ENCODE measurements at regions not wholly inside any gene's neighbourhood (a gene's known extent, or its start where the extent isn't known, plus 50 kb on each side); places are given as distances from the start of the nearest gene placed in this dataset.
"Not testable (repeated sequence)": the region's sequence is repeated elsewhere in the genome, so short reads cannot be mapped to it uniquely, and the experiment has no call there.

DNA sequence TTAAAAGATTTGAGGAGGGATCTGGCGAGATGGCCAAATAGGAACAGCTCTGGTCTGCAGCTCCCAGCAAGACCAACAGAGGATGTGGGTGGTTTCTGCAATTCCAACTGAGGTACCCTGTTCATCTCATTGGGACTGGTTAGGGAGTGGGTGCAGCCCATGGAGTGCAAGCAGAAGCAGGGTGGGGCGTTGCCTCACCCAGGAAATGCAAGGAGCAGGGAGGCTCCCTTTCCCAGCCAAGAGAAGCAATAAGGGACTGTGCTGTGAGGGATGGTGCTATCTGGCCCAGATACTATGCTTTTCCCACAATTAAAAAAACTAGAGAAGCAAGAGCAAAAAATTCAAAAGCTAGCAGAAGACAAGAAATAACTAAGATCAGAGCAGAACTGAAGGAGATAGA, 318.4 kb downstream of the PPP1R3A start:
- H3K27ac ChIP-seq (ENCODE audit: low read depth, low read length); H3K4me1 ChIP-seq (ENCODE audit: control insufficient read depth, insufficient read depth, low read length); H3K4me3 ChIP-seq (ENCODE audit: low read depth, low read length); H3K9ac ChIP-seq (ENCODE audit: low read length); H3K9me3 ChIP-seq (ENCODE audit: control insufficient read depth, insufficient read depth, low read depth, low read length); H3K36me3 ChIP-seq (ENCODE audit: control insufficient read depth, insufficient read depth, low read length); H3K27me3 ChIP-seq (ENCODE audit: control insufficient read depth, insufficient read depth, low read length): not testable (repeated sequence)

DNA sequence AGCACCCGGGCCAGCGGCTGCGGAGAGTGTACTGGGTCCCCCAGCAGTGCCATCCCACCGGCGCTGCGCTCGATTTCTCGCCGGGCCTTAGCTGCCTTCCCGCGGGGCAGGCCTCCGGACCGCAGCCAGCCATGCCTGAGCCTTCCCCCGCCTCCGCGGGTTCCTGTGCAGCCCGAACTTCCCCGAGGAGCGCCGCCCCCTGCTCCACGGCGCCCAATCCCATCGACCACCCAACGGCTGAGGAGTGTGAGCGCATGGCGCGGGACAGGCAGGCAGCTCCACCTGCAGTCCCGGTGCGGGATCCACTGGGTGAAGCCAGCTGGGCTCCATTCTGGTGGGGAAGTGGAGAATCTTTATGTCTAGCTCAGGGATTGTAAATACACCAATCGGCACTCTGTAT, 325.4 kb downstream of the PPP1R3A start:
- not testable (repeated sequence) for H3K4me1 ChIP-seq (ENCODE audit: control insufficient read depth, insufficient read depth, low read length); H3K27me3 ChIP-seq (ENCODE audit: control insufficient read depth, insufficient read depth, low read length); H3K27ac ChIP-seq (ENCODE audit: low read depth, low read length); H3K9ac ChIP-seq (ENCODE audit: low read length); H3K36me3 ChIP-seq (ENCODE audit: control insufficient read depth, insufficient read depth, low read length); H3K9me3 ChIP-seq (ENCODE audit: control insufficient read depth, insufficient read depth, low read depth, low read length)
- 0 out of 2 replicates have a peak overlapping the region, but pooled peaks have one; percentile 9 for H3K4me3 ChIP-seq (ENCODE audit: low read depth, low read length)

GRCh38 chr7:113592924-113593323, 325.9 kb downstream of the PPP1R3A start:
- H3K4me1 ChIP-seq (ENCODE audit: control insufficient read depth, insufficient read depth, low read length); H3K27me3 ChIP-seq (ENCODE audit: control insufficient read depth, insufficient read depth, low read length); H3K4me3 ChIP-seq (ENCODE audit: low read depth, low read length); H3K27ac ChIP-seq (ENCODE audit: low read depth, low read length); H3K9me3 ChIP-seq (ENCODE audit: control insufficient read depth, insufficient read depth, low read depth, low read length); H3K9ac ChIP-seq (ENCODE audit: low read length); H3K36me3 ChIP-seq (ENCODE audit: control insufficient read depth, insufficient read depth, low read length): not testable (repeated sequence)

DNA sequence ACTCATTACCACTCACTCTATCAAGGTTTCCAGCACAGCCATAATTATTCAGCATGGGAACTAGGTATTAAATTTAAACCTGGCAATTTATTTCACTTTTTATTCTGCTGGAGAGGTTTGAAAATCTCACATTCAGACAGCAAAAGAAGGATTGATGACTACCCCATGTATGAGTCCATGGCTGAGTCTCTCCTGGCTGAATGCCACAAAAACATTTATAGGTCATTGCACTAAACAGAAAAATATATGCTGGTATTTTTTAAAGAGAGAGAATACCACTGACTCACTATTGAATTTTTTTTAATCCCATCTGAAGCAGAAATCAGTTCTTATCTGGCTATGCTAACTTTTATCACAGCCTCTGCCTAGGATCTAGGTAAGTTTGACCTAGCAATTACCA, 336.3 kb downstream of the PPP1R3A start:
- Histone ChIP-seq H3K36me3 (ENCODE audit: control insufficient read depth, insufficient read depth, low read length) (no peaks in the 10 kb centered on the region), H3K27ac (ENCODE audit: low read depth, low read length) (no peak overlapping the region), H3K27me3 (ENCODE audit: control insufficient read depth, insufficient read depth, low read length) (no peaks in the 10 kb centered on the region), H3K4me1 (ENCODE audit: control insufficient read depth, insufficient read depth, low read length) (no peaks in the 10 kb centered on the region), H3K9me3 (ENCODE audit: control insufficient read depth, insufficient read depth, low read depth, low read length) (no peaks in the 10 kb centered on the region), H3K9ac (ENCODE audit: low read length) (no peak overlapping the region), H3K4me3 (ENCODE audit: low read depth, low read length) (no peak overlapping the region)

GRCh38 chr7:113563257-113563656, 355.6 kb downstream of the PPP1R3A start:
- not testable (repeated sequence) for H3K9me3 ChIP-seq (ENCODE audit: control insufficient read depth, insufficient read depth, low read depth, low read length); H3K27ac ChIP-seq (ENCODE audit: low read depth, low read length); H3K4me3 ChIP-seq (ENCODE audit: low read depth, low read length); H3K9ac ChIP-seq (ENCODE audit: low read length); H3K4me1 ChIP-seq (ENCODE audit: control insufficient read depth, insufficient read depth, low read length); H3K36me3 ChIP-seq (ENCODE audit: control insufficient read depth, insufficient read depth, low read length)
- H3K27me3 ChIP-seq (ENCODE audit: control insufficient read depth, insufficient read depth, low read length), result peaks cover 58% of the 10 kb centered on the region

DNA sequence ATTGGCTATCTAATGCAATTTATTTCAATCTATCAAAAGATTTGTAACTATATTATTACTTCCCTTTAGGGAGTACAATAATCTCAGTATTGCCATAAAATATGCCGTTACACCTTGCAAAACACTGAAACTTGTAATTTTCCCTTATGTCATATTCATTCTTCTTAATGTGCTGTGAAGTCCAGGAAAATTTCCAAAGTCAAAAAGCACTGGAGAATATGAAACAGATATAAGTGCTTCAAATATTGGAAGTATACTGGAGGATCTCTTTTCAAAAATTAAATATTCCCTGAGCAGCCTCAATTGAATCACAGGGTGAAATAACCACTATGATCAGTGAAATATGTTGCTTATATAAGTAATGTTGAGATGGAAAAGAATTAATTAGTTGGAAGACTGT, 356.0 kb downstream of the PPP1R3A start:
- Histone ChIP-seq H3K36me3 (ENCODE audit: control insufficient read depth, insufficient read depth, low read length) (no peaks in the 10 kb centered on the region), H3K4me3 (ENCODE audit: low read depth, low read length) (no peak overlapping the region), H3K9me3 (ENCODE audit: control insufficient read depth, insufficient read depth, low read depth, low read length) (no peaks in the 10 kb centered on the region), H3K4me1 (ENCODE audit: control insufficient read depth, insufficient read depth, low read length) (no peaks in the 10 kb centered on the region), H3K27me3 (ENCODE audit: control insufficient read depth, insufficient read depth, low read length) (peaks cover 61% of the 10 kb centered on the region), H3K9ac (ENCODE audit: low read length) (no peak overlapping the region), H3K27ac (ENCODE audit: low read depth, low read length) (no peak overlapping the region)

- Histone ChIP-seq H3K27ac (ENCODE audit: low read depth, low read length) (no peak overlapping the region), H3K9ac (ENCODE audit: low read length) (no peak overlapping the region), H3K4me3 (ENCODE audit: low read depth, low read length) (no peak overlapping the region), H3K4me1 (ENCODE audit: control insufficient read depth, insufficient read depth, low read length) (no peaks in the 10 kb centered on the region), H3K36me3 (ENCODE audit: control insufficient read depth, insufficient read depth, low read length) (no peaks in the 10 kb centered on the region), H3K9me3 (ENCODE audit: control insufficient read depth, insufficient read depth, low read depth, low read length) (no peaks in the 10 kb centered on the region), H3K27me3 (ENCODE audit: control insufficient read depth, insufficient read depth, low read length) (peaks cover 61% of the 10 kb centered on the region)
These were observed 356.6 kb downstream of the PPP1R3A start for GRCh38 chr7:113562242-113562641.

GRCh38 chr7:113561446-113561845, 357.4 kb downstream of the PPP1R3A start:
- Histone ChIP-seq H3K9me3 (ENCODE audit: control insufficient read depth, insufficient read depth, low read depth, low read length) (no peaks in the 10 kb centered on the region), H3K9ac (ENCODE audit: low read length) (no peak overlapping the region), H3K4me3 (ENCODE audit: low read depth, low read length) (no peak overlapping the region), H3K27ac (ENCODE audit: low read depth, low read length) (no peak overlapping the region), H3K27me3 (ENCODE audit: control insufficient read depth, insufficient read depth, low read length) (peaks cover 57% of the 10 kb centered on the region), H3K36me3 (ENCODE audit: control insufficient read depth, insufficient read depth, low read length) (no peaks in the 10 kb centered on the region), H3K4me1 (ENCODE audit: control insufficient read depth, insufficient read depth, low read length) (no peaks in the 10 kb centered on the region)

DNA sequence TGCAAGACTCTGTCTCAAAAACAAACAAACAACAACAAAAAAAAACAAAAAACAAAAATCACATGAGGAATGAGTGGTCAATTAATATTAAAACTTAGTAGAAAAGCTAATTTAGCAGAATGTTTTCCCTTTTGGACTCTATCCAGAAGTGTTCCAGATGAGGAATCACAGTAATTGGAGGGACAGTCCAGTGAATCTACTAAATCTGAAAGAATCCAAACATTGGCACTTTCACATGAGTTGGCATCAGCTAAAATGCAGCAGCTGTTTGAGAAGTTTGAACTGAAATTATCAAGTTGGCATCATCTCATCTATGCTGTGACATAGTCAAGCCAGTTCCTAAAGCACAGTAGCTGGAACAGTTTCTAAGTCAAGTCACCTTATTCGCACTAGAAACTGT, 367.8 kb downstream of the PPP1R3A start:
- Histone ChIP-seq H3K27me3 (ENCODE audit: control insufficient read depth, insufficient read depth, low read length) (no peaks in the 10 kb centered on the region), H3K36me3 (ENCODE audit: control insufficient read depth, insufficient read depth, low read length) (no peaks in the 10 kb centered on the region), H3K9me3 (ENCODE audit: control insufficient read depth, insufficient read depth, low read depth, low read length) (no peaks in the 10 kb centered on the region), H3K9ac (ENCODE audit: low read length) (no peak overlapping the region), H3K27ac (ENCODE audit: low read depth, low read length) (no peak overlapping the region), H3K4me3 (ENCODE audit: low read depth, low read length) (no peak overlapping the region), H3K4me1 (ENCODE audit: control insufficient read depth, insufficient read depth, low read length) (no peaks in the 10 kb centered on the region)

- Histone ChIP-seq H3K36me3 (ENCODE audit: control insufficient read depth, insufficient read depth, low read length) (no peaks in the 10 kb centered on the region), H3K4me1 (ENCODE audit: control insufficient read depth, insufficient read depth, low read length) (no peaks in the 10 kb centered on the region), H3K9ac (ENCODE audit: low read length) (no peak overlapping the region), H3K9me3 (ENCODE audit: control insufficient read depth, insufficient read depth, low read depth, low read length) (no peaks in the 10 kb centered on the region), H3K27me3 (ENCODE audit: control insufficient read depth, insufficient read depth, low read length) (no peaks in the 10 kb centered on the region), H3K4me3 (ENCODE audit: low read depth, low read length) (no peak overlapping the region), H3K27ac (ENCODE audit: low read depth, low read length) (no peak overlapping the region)
These were observed 370.2 kb downstream of the PPP1R3A start for GRCh38 chr7:113548561-113548960.

DNA sequence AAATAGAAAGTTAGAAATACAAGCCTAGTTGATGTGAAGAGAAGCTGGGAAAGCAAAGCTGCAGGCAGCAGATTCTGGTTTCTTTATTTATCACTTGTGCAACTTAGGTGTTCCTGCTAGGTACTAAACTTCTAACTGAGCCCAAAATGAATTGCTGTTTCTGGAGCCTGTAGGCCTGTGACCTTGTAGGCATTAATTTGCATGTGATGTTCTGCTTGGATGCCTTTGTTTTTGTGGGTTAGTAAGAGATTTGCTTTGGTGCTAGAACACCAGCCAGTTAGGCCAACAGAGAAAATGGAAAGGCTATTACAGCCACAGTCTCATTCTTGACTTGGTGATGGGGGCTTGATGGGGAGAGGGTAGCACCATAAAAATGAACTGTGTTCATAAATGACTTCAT, 370.7 kb downstream of the PPP1R3A start:
- Histone ChIP-seq H3K9ac (ENCODE audit: low read length) (no peak overlapping the region), H3K4me1 (ENCODE audit: control insufficient read depth, insufficient read depth, low read length) (no peaks in the 10 kb centered on the region), H3K27ac (ENCODE audit: low read depth, low read length) (no peak overlapping the region), H3K4me3 (ENCODE audit: low read depth, low read length) (no peak overlapping the region), H3K27me3 (ENCODE audit: control insufficient read depth, insufficient read depth, low read length) (no peaks in the 10 kb centered on the region), H3K36me3 (ENCODE audit: control insufficient read depth, insufficient read depth, low read length) (no peaks in the 10 kb centered on the region), H3K9me3 (ENCODE audit: control insufficient read depth, insufficient read depth, low read depth, low read length) (no peaks in the 10 kb centered on the region)

DNA sequence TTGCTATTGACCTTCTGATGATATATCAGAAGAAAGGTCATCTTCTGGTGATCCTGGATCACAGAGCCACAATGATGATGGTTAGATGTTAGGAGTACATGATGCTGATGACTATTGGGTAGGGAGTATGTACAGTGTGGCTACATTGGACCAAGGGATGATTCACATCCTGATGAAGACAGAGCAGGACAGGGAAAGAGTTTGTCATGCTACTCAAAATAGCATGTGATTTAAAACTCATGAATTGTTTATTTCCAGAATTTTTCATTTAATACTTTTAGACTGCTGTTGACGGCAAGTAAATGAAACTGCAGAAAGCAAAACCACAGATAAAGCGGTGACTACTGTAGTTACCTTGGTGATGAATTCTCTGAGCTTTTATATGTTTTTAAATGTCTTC, 397.3 kb downstream of the PPP1R3A start:
- Histone ChIP-seq H3K4me3 (ENCODE audit: low read depth, low read length) (no peak overlapping the region), H3K36me3 (ENCODE audit: control insufficient read depth, insufficient read depth, low read length) (no peaks in the 10 kb centered on the region), H3K27me3 (ENCODE audit: control insufficient read depth, insufficient read depth, low read length) (no peaks in the 10 kb centered on the region), H3K9ac (ENCODE audit: low read length) (no peak overlapping the region), H3K27ac (ENCODE audit: low read depth, low read length) (no peak overlapping the region), H3K4me1 (ENCODE audit: control insufficient read depth, insufficient read depth, low read length) (no peaks in the 10 kb centered on the region), H3K9me3 (ENCODE audit: control insufficient read depth, insufficient read depth, low read depth, low read length) (no peaks in the 10 kb centered on the region; the same call in 1 of the 2 replicates)

Data from HUES6 (cell line).